Neural progenitor cell (in vitro differentiated cells): ENCODE measurements at regions not wholly inside any gene's neighbourhood (a gene's known extent, or its start where the extent isn't known, plus 50 kb on each side); places are given as distances from the start of the nearest gene placed in this dataset.

Experiments
- EZH2 ChIP-seq: fragments of 200-600 bp; sonication (generic); IDR thresholded peaks from 2 replicates; pipeline ENCODE4 v1.6.1; 2017; ENCODE audit warnings: antibody characterized with exemption, mild to moderate bottlenecking, moderate library complexity
- TF ChIP-seq, protein P1 (sequence below): fragments of 200-600 bp; sonication (generic); IDR thresholded peaks from 2 replicates; pipeline ENCODE4 v1.5.1; 2017; ENCODE audit warnings: antibody characterized with exemption, mild to moderate bottlenecking

DNA sequence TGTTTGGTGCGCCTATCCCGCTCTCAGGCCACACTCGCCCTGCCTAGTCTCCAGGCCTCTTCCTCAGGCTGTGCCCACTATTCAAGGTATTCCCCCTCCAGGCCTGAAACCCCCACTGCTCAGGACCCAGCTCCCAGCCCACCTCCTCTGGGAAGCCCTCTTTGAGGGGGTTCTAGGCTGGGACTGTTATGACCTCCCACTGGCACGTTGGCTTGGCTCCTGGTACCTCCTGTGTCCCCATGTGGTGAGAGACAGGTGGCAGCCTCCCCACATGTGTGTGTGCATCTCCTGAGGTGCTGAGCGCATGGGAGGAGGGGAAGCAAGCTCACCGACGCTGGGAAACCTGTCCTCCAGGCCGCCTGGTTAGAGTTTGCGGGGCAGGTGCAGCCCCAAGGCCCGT is 82.5 kb downstream of the EDN3 start:
- TF ChIP-seq, protein P1, sequence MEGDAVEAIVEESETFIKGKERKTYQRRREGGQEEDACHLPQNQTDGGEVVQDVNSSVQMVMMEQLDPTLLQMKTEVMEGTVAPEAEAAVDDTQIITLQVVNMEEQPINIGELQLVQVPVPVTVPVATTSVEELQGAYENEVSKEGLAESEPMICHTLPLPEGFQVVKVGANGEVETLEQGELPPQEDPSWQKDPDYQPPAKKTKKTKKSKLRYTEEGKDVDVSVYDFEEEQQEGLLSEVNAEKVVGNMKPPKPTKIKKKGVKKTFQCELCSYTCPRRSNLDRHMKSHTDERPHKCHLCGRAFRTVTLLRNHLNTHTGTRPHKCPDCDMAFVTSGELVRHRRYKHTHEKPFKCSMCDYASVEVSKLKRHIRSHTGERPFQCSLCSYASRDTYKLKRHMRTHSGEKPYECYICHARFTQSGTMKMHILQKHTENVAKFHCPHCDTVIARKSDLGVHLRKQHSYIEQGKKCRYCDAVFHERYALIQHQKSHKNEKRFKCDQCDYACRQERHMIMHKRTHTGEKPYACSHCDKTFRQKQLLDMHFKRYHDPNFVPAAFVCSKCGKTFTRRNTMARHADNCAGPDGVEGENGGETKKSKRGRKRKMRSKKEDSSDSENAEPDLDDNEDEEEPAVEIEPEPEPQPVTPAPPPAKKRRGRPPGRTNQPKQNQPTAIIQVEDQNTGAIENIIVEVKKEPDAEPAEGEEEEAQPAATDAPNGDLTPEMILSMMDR = no peak
- TF ChIP-seq EZH2 = no peak
